ENCODE measurements at regions not wholly inside any gene's neighbourhood (a gene's known extent, or its start where the extent isn't known, plus 50 kb on each side); places are given as distances from the start of the nearest gene placed in this dataset.

DNA sequence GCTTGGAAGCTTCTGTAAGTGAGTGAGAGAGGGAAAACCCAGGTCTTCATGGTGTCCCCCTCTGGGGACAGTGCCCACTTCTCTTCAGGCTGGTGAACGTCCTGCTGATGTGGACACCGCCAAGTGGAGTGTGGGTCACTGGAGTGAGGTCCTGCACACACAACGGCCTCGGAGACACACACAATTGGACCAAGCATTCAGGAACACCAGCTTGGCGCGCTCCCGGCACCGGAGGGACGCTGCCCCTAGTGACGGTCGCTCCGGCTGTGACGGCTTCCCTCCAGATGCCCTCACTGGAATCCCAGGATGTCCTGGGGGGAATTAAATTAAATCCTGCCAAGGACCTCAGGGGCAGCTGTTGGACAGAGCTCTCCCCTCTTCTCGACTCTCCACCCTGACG, 123.1 kb downstream of the ZNF664 start:
- no peak for TF ChIP-seq NCOR1 (IDR thresholded peaks at IDR 0.05)
- TF ChIP-seq NR1H2 (CRISPR knock-in tag; IDR thresholded peaks at IDR 0.05): no peak
- TF ChIP-seq TAF1 (IDR thresholded peaks at IDR 0.05; ENCODE audit: control insufficient read depth, extremely low read depth, insufficient read depth, low read length, severe bottlenecking): no peak
- TF ChIP-seq, protein P1, sequence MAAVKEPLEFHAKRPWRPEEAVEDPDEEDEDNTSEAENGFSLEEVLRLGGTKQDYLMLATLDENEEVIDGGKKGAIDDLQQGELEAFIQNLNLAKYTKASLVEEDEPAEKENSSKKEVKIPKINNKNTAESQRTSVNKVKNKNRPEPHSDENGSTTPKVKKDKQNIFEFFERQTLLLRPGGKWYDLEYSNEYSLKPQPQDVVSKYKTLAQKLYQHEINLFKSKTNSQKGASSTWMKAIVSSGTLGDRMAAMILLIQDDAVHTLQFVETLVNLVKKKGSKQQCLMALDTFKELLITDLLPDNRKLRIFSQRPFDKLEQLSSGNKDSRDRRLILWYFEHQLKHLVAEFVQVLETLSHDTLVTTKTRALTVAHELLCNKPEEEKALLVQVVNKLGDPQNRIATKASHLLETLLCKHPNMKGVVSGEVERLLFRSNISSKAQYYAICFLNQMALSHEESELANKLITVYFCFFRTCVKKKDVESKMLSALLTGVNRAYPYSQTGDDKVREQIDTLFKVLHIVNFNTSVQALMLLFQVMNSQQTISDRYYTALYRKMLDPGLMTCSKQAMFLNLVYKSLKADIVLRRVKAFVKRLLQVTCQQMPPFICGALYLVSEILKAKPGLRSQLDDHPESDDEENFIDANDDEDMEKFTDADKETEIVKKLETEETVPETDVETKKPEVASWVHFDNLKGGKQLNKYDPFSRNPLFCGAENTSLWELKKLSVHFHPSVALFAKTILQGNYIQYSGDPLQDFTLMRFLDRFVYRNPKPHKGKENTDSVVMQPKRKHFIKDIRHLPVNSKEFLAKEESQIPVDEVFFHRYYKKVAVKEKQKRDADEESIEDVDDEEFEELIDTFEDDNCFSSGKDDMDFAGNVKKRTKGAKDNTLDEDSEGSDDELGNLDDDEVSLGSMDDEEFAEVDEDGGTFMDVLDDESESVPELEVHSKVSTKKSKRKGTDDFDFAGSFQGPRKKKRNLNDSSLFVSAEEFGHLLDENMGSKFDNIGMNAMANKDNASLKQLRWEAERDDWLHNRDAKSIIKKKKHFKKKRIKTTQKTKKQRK (IDR thresholded peaks at IDR 0.05; ENCODE audit: borderline replicate concordance, low read depth, low read length): no peak
- TF ChIP-seq POLR2A (conservative IDR thresholded peaks at IDR 0.05): no peak
- no peak for TF ChIP-seq MAFG (tag; conservative IDR thresholded peaks at IDR 0.05)
- no peak for TF ChIP-seq ZFP36 (IDR thresholded peaks at IDR 0.05; ENCODE audit: low read depth, low read length, partially characterized antibody)
- TF ChIP-seq NEUROD1 (IDR thresholded peaks at IDR 0.05; ENCODE audit: borderline replicate concordance, low read depth, low read length, partially characterized antibody): no peak
- TF ChIP-seq RB1 (IDR thresholded peaks at IDR 0.05; ENCODE audit: low read depth): no peak
- TF ChIP-seq, protein P2, sequence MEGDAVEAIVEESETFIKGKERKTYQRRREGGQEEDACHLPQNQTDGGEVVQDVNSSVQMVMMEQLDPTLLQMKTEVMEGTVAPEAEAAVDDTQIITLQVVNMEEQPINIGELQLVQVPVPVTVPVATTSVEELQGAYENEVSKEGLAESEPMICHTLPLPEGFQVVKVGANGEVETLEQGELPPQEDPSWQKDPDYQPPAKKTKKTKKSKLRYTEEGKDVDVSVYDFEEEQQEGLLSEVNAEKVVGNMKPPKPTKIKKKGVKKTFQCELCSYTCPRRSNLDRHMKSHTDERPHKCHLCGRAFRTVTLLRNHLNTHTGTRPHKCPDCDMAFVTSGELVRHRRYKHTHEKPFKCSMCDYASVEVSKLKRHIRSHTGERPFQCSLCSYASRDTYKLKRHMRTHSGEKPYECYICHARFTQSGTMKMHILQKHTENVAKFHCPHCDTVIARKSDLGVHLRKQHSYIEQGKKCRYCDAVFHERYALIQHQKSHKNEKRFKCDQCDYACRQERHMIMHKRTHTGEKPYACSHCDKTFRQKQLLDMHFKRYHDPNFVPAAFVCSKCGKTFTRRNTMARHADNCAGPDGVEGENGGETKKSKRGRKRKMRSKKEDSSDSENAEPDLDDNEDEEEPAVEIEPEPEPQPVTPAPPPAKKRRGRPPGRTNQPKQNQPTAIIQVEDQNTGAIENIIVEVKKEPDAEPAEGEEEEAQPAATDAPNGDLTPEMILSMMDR (IDR thresholded peaks at IDR 0.05 in 2 of 3, conservative IDR thresholded peaks at IDR 0.05 in 1 of 3; ENCODE audit: insufficient read depth in 2 of 3, low read depth in 1 of 3, low read length in 3 of 3): no peak
- no peak for TF ChIP-seq MAFF (IDR thresholded peaks at IDR 0.05; ENCODE audit: low read length)
- TF ChIP-seq ATF1 (CRISPR knock-in tag; IDR thresholded peaks at IDR 0.05): no peak
- TF ChIP-seq ATF1 (tag; IDR thresholded peaks at IDR 0.05): no peak
- no peak for TF ChIP-seq ZNF696 (CRISPR knock-in tag; conservative IDR thresholded peaks at IDR 0.05)
- no peak for TF ChIP-seq ZNF583 (CRISPR knock-in tag; IDR thresholded peaks at IDR 0.05)
